Astrocyte of the cerebellum (primary cell): ENCODE measurements at regions not wholly inside any gene's neighbourhood (a gene's known extent, or its start where the extent isn't known, plus 50 kb on each side); places are given as distances from the start of the nearest gene placed in this dataset.

Experiments
- DNase-seq: peaks from one replicate; pipeline ENCODE4 v3.0.0-alpha.2; 2011; ENCODE audit warnings: low read depth
- H3K4me3 ChIP-seq: 2 replicates; pipeline ENCODE4 v1.5.1; 2011; ENCODE audit warnings: mild to moderate bottlenecking, low read depth, low read length, moderate library complexity
- in situ Hi-C: cut with HindIII; loops from 2 replicates; pipeline ENCODE4 v1.10.0; 2017; ENCODE audit warnings: low sequenced_read_pairs
- TF ChIP-seq, protein P1 (sequence below): IDR thresholded peaks from 2 replicates; pipeline ENCODE4 v1.5.1; 2012; ENCODE audit warnings: low read length, low read depth, moderate library complexity, mild to moderate bottlenecking; ENCODE audit errors: missing control alignments

DNA sequence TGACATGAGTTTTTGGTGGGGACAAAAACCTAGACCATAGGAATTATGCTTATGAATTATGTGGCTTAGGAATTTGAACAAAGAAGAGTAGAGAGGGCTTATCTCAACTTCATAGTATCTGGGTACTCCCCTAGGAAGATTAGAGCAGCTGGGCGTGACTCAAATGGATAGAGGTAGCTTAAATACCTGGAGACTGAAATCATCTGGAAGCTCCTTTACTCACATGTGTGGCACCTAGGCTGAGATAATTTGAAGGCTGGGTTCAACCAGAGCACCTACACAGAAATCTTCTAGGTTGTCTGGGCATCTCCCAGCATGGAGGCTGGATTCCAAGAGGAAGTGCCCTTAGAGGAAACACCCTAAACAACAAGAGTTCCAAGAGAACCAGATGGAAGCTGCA is 393.9 kb downstream of the ADAMTS20 start:
- no peak for DNase-seq
- in situ Hi-C loops = no loop called here
- TF ChIP-seq, protein P1, sequence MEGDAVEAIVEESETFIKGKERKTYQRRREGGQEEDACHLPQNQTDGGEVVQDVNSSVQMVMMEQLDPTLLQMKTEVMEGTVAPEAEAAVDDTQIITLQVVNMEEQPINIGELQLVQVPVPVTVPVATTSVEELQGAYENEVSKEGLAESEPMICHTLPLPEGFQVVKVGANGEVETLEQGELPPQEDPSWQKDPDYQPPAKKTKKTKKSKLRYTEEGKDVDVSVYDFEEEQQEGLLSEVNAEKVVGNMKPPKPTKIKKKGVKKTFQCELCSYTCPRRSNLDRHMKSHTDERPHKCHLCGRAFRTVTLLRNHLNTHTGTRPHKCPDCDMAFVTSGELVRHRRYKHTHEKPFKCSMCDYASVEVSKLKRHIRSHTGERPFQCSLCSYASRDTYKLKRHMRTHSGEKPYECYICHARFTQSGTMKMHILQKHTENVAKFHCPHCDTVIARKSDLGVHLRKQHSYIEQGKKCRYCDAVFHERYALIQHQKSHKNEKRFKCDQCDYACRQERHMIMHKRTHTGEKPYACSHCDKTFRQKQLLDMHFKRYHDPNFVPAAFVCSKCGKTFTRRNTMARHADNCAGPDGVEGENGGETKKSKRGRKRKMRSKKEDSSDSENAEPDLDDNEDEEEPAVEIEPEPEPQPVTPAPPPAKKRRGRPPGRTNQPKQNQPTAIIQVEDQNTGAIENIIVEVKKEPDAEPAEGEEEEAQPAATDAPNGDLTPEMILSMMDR = no peak

DNA sequence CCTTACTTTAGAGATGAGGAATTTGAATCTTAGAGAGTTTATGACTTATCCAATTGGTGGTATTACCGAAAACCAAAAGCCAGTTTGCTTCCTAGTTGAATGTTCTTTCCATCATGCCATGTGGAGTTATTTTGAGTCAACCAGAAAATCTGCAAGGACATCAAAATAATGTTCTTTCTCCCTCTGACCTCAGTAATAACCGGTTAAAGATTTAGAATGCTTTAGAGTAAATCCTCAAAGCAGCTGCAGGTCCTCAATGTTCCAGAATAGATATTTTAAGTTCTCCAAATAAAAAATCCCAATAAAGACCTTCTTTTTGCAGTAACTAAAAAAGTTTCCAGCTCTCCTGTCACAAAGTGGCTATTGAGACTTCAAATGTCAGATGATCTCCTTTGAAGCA is 396.6 kb downstream of the ADAMTS20 start:
- TF ChIP-seq, protein P1 = no peak
- in situ Hi-C loops = no loop called here
- no peak overlapping the region for H3K4me3 ChIP-seq
- no peak for DNase-seq

More for the DNA sequence above, 393.9 kb downstream of the ADAMTS20 start:
- H3K4me3 ChIP-seq = no peak overlapping the region

DNA sequence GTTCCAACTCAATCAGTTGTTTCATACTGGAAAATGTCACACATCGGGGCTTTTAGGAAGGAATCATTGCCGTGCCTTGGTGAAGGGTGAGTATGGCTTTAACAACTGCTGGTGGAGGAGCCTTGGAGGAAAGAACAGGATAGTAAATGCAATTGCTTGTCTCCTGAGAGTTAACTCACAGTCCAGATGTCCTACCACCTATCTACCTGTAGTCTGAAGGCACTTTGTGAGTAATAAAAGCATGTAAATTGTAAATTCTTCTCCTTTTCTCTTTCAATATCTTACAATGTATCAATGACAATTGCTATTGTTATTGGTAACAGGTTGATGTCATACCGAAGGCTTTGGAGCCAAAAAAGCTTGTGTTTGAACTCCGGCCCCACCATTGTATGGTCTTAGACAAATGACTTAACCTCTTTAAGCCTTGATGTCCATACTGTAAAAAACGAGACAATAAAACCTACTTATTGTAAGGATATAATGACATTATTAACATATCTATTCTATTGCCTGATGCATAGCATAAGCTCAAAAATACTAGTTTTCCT is 397.4 kb downstream of the ADAMTS20 start:
- in situ Hi-C loops = no loop called here
- TF ChIP-seq, protein P1 = no peak
- no peak for DNase-seq
- no peak overlapping the region for H3K4me3 ChIP-seq

DNA sequence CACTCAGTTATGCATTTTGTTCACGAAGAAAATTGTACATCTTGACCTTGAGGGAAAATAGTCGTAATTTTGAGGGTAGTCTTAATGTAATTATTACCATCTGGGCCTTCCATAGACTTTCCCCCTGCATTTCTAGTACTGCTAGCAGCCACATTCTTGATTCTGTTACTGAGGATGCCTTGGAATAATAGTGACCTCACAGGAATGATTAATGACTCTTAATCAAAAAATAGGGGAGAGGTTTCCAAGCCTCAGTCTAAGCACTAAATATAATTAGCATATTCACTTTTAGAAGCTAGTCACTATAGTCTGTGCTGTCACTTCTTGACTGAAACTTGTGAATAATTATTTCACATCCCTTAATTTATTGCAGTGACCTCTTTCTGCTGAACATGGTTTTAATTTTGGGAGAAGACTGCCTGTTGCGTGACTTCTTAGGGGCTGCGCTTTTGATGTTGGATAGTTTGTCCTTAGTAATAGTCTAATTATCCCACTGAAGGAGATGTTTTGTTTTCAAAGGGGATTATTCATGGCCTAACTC is 400.5 kb downstream of the ADAMTS20 start:
- in situ Hi-C loops = no loop called here
- no peak for DNase-seq
- no peak overlapping the region for H3K4me3 ChIP-seq
- TF ChIP-seq, protein P1 = no peak

DNA sequence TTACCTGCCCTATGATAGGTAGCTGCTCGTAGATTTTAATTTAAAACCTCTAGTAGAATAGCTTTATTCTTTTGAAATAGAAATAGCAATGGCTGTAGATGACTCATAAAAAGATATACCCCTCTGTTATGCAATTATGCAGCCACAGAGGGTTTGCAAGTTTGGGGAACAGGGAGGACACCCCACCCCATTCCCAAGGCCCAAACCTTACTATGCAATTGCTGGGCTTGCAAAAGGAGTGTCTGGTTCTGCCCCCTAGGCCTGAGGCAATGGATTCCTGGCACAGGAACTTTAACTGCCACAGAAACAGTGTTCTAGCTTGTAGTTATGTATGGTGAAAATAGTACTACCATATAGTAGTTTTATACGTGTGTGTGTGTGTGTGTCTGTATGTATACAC is 403.3 kb downstream of the ADAMTS20 start:
- in situ Hi-C loops = no loop called here
- H3K4me3 ChIP-seq = no peak overlapping the region
- TF ChIP-seq, protein P1 = no peak
- DNase-seq = no peak

DNA sequence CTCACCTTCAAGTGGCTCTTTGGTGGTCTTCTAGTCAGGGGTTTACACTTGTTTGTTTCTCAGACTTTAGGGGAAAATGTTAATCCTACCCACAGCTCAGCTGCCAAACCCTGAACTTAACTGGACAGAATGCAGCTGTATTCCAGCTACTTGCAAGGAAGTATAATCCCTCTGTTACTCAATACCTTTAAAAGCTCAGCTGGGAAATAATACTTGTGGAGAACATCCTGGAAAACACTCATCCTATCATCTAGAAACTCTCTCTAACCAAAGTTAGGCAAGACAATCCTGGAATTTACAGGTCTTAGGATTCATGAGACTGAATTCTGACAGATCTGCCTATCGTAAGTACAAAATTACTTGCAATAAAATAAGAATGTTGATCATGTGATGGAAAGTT is 404.1 kb downstream of the ADAMTS20 start:
- TF ChIP-seq, protein P1 = no peak
- H3K4me3 ChIP-seq = no peak overlapping the region
- in situ Hi-C loops = no loop called here
- no peak for DNase-seq

DNA sequence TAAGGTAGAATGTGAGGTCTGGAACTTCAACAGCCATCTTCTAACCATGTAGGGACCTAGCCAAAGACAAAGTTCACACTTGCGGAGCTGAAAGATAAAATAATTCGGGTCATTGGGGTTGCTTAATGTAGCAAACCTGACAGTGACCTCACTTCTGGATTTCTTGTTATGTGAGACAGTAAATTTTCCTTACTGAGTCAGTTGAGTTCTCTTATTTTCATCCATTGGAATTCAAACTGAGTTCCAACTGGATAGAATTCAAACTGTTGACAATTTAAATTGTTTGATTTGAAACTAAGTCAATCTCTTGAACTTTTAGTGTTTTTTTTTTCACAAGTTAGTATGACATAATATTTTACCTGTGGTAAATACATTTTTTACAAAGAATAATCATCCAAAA is 406.5 kb downstream of the ADAMTS20 start:
- H3K4me3 ChIP-seq = no peak overlapping the region
- DNase-seq = no peak
- in situ Hi-C loops = no loop called here
- TF ChIP-seq, protein P1 = no peak
